NT2/D1 (cell line): ENCODE measurements at regions not wholly inside any gene's neighbourhood (a gene's known extent, or its start where the extent isn't known, plus 50 kb on each side); places are given as distances from the start of the nearest gene placed in this dataset.

Source experiments
- SUZ12 ChIP-seq: IDR thresholded peaks from 2 replicates; pipeline ENCODE4 v1.6.1; 2011; ENCODE audit not compliant: insufficient read length, insufficient read depth; ENCODE audit errors: extremely low read depth
- YY1 ChIP-seq: IDR thresholded peaks from 2 replicates; pipeline ENCODE4 v1.6.1; 2011; ENCODE audit not compliant: insufficient read length, insufficient read depth
- ZNF274 ChIP-seq: IDR thresholded peaks from 2 replicates; pipeline ENCODE4 v1.6.1; 2011; ENCODE audit warnings: mild to moderate bottlenecking, low read depth, low read length

- TF ChIP-seq YY1 (no peak), SUZ12 (no peak), ZNF274 (no peak)
Observed at GRCh38 chr7:136359333-136359903, 382.3 kb upstream of the MTPN start.
